HEK293T (cell line): ENCODE measurements at regions not wholly inside any gene's neighbourhood (a gene's known extent, or its start where the extent isn't known, plus 50 kb on each side); places are given as distances from the start of the nearest gene placed in this dataset.

Source experiments
- CTCF ChIA-PET: fragments of 350-600 bp; formaldehyde crosslinking; extraction: SDS; loops from one replicate; lab custom pipeline; 2021; ENCODE audit warnings: antibody characterized with exemption, inconsistent platforms; lab: Yijun Ruan, JAX
- POLR2A ChIA-PET: fragments of 350-600 bp; formaldehyde crosslinking; extraction: SDS; loops from one replicate; lab custom pipeline; 2020; ENCODE audit warnings: antibody characterized with exemption, inconsistent platforms; lab: Yijun Ruan, JAX
- DNase-seq: peaks from one replicate; pipeline ENCODE4 v3.0.0; 2012; ENCODE audit warnings: mixed read lengths; ENCODE audit errors: extremely low spot score
- ARNT ChIP-seq: fragments of 450-650 bp; IDR thresholded peaks from 2 replicates; pipeline ENCODE4 v1.6.1; 2017; ENCODE audit warnings: mild to moderate bottlenecking
- BHLHE40 ChIP-seq: fragments of 450-650 bp; IDR thresholded peaks from 2 replicates; pipeline ENCODE4 v1.6.1; 2016; ENCODE audit warnings: mild to moderate bottlenecking, moderate library complexity, borderline replicate concordance
- CTBP1 ChIP-seq: fragments of 450-650 bp; IDR thresholded peaks from 2 replicates; pipeline ENCODE4 v1.6.1; 2016; ENCODE audit warnings: borderline replicate concordance
- ELF4 ChIP-seq: fragments of 450-650 bp; IDR thresholded peaks from 2 replicates; pipeline ENCODE4 v1.6.1; 2017; ENCODE audit warnings: antibody characterized with exemption
- FOXA1 ChIP-seq: fragments of 450-650 bp; IDR thresholded peaks from 2 replicates; pipeline ENCODE4 v1.6.1; 2016; ENCODE audit warnings: mild to moderate bottlenecking
- FOXK2 ChIP-seq: fragments of 450-650 bp; IDR thresholded peaks from 2 replicates; pipeline ENCODE4 v1.6.1; 2016; ENCODE audit warnings: mild to moderate bottlenecking
- FOXM1 ChIP-seq: fragments of 450-650 bp; IDR thresholded peaks from 2 replicates; pipeline ENCODE4 v1.6.1; 2017; ENCODE audit warnings: mild to moderate bottlenecking, borderline replicate concordance
- HDGF ChIP-seq: fragments of 450-650 bp; IDR thresholded peaks from 2 replicates; pipeline ENCODE4 v1.6.1; 2017; ENCODE audit warnings: antibody characterized with exemption, borderline replicate concordance
- L3MBTL2 ChIP-seq: fragments of 450-650 bp; conservative IDR thresholded peaks from 2 replicates; pipeline ENCODE4 v1.6.1; 2016; ENCODE audit warnings: mild to moderate bottlenecking
- LEF1 ChIP-seq: fragments of 450-650 bp; IDR thresholded peaks from 2 replicates; pipeline ENCODE4 v1.6.1; 2017; ENCODE audit warnings: mild to moderate bottlenecking, borderline replicate concordance
- NFRKB ChIP-seq: fragments of 450-650 bp; IDR thresholded peaks from 2 replicates; pipeline ENCODE4 v1.6.1; 2016; ENCODE audit warnings: mild to moderate bottlenecking, moderate library complexity
- PKNOX1 ChIP-seq: fragments of 450-650 bp; IDR thresholded peaks from 2 replicates; pipeline ENCODE4 v1.6.1; 2016
- SP1 ChIP-seq: fragments of 450-650 bp; IDR thresholded peaks from 2 replicates; pipeline ENCODE4 v1.6.1; 2017
- SUZ12 ChIP-seq: fragments of 450-650 bp; IDR thresholded peaks from 2 replicates; pipeline ENCODE4 v1.6.1; 2016; ENCODE audit warnings: mild to moderate bottlenecking
- TARDBP ChIP-seq: fragments of 450-650 bp; IDR thresholded peaks from 2 replicates; pipeline ENCODE4 v1.6.1; 2016
- ZNF384 ChIP-seq: fragments of 450-650 bp; IDR thresholded peaks from 2 replicates; pipeline ENCODE4 v1.6.1; 2016

GRCh38 chr10:83572036-83572435 lies 567.3 kb upstream of the GHITM start:
- ChIA-PET CTCF (no interaction called here), POLR2A (no interaction called here)
- TF ChIP-seq SUZ12: no peak
- no peak for TF ChIP-seq ZNF384
- TF ChIP-seq CTBP1: no peak
- TF ChIP-seq L3MBTL2: no peak
- TF ChIP-seq NFRKB: no peak
- TF ChIP-seq ARNT: no peak
- no peak for TF ChIP-seq FOXM1
- no peak for TF ChIP-seq SP1
- no peak for TF ChIP-seq ELF4
- no peak for TF ChIP-seq PKNOX1
- TF ChIP-seq BHLHE40: no peak
- no peak for TF ChIP-seq FOXK2
- TF ChIP-seq LEF1: no peak
- no peak for TF ChIP-seq HDGF
- no peak for DNase-seq

- TF ChIP-seq ZNF384 (no peak), FOXM1 (no peak), CTBP1 (no peak), SP1 (no peak), FOXK2 (no peak), BHLHE40 (no peak), HDGF (no peak), LEF1 (no peak), ARNT (no peak), PKNOX1 (no peak), FOXA1 (no peak), ELF4 (no peak), SUZ12 (no peak), NFRKB (no peak), L3MBTL2 (no peak), TARDBP (no peak)
- ChIA-PET POLR2A (no interaction called here), CTCF (no interaction called here)
- DNase-seq: no peak
Observed at GRCh38 chr10:83574770-83575169, 564.5 kb upstream of the GHITM start.

- DNase-seq: no peak
- no peak for TF ChIP-seq CTBP1
- TF ChIP-seq HDGF: no peak
- TF ChIP-seq BHLHE40: no peak
- TF ChIP-seq L3MBTL2: no peak
- no peak for TF ChIP-seq SUZ12
- TF ChIP-seq ELF4: no peak
- TF ChIP-seq FOXA1: no peak
- TF ChIP-seq TARDBP: no peak
- TF ChIP-seq SP1: no peak
- TF ChIP-seq FOXM1: no peak
- no peak for TF ChIP-seq FOXK2
- TF ChIP-seq PKNOX1: no peak
- TF ChIP-seq LEF1: no peak
- TF ChIP-seq ARNT: no peak
- no peak for TF ChIP-seq NFRKB
- TF ChIP-seq ZNF384: no peak
- ChIA-PET CTCF (no interaction called here), POLR2A (no interaction called here)
Observed at GRCh38 chr10:83577421-83577820, 561.9 kb upstream of the GHITM start.

- ChIA-PET POLR2A (no interaction called here), CTCF (no interaction called here)
- DNase-seq: no peak
Observed at GRCh38 chr10:83580373-83581012, 558.8 kb upstream of the GHITM start.

More at GRCh38 chr10:83580373-83581012, 558.8 kb upstream of the GHITM start:
- TF ChIP-seq TARDBP: no peak
- TF ChIP-seq FOXA1: no peak
- no peak for TF ChIP-seq ZNF384
- no peak for TF ChIP-seq FOXM1
- TF ChIP-seq SUZ12: no peak
- no peak for TF ChIP-seq SP1
- no peak for TF ChIP-seq NFRKB
- TF ChIP-seq HDGF: no peak
- no peak for TF ChIP-seq BHLHE40
- TF ChIP-seq ELF4: no peak
- TF ChIP-seq L3MBTL2: no peak
- no peak for TF ChIP-seq LEF1
- TF ChIP-seq PKNOX1: no peak
